CD14-positive monocyte (primary cell): ENCODE measurements at regions not wholly inside any gene's neighbourhood (a gene's known extent, or its start where the extent isn't known, plus 50 kb on each side); places are given as distances from the start of the nearest gene placed in this dataset.

Experiments used
- DNase-seq, 3 donors: peaks; one replicate each; pipeline ENCODE4 v3.0.0-alpha.2; 2011 to 2022
- H2AFZ ChIP-seq: 2 replicates; pipeline ENCODE4 v1.6.0; 2012; ENCODE audit warnings: mild to moderate bottlenecking, low read depth, low read length, inconsistent platforms; ENCODE audit not compliant: insufficient read depth, poor library complexity, severe bottlenecking
- H3K27ac ChIP-seq, 2 donors: 1 replicate in 1 of 2; 2 replicates in 1 of 2; pipeline ENCODE4 v1.5.1; 2012 to 2013; ENCODE audit warnings: low read length in 2 of 2, control low read depth in 1 of 2, inconsistent platforms in 1 of 2, low read depth in 1 of 2, mild to moderate bottlenecking in 1 of 2
- H3K27me3 ChIP-seq, 2 donors: one replicate each; pipeline versions ENCODE4 v1.6.0 to v1.6.1; 2011 to 2013; ENCODE audit warnings: low read length in 2 of 2; ENCODE audit not compliant: control insufficient read depth in 2 of 2, insufficient read depth in 2 of 2
- H3K36me3 ChIP-seq, 2 donors: replicated peaks in 1 of 2; 1 replicate in 1 of 2; 2 replicates in 1 of 2; pipeline versions ENCODE4 v1.5.1 to v1.6.1; 2012 to 2013; ENCODE audit warnings: low read length in 2 of 2, control low read depth in 1 of 2, inconsistent platforms in 1 of 2, mild to moderate bottlenecking in 1 of 2; ENCODE audit not compliant: insufficient read depth in 2 of 2, control insufficient read depth in 1 of 2
- H3K4me1 ChIP-seq, 2 donors: 1 replicate in 1 of 2; 2 replicates in 1 of 2; pipeline versions ENCODE4 v1.5.1 to v1.6.1; 2012 to 2013; ENCODE audit warnings: low read length in 2 of 2, control low read depth in 1 of 2, inconsistent platforms in 1 of 2, mild to moderate bottlenecking in 1 of 2, moderate library complexity in 1 of 2; ENCODE audit not compliant: insufficient read depth in 2 of 2, control insufficient read depth in 1 of 2
- H3K4me2 ChIP-seq: replicated peaks from 2 replicates; pipeline ENCODE3; 2012; ENCODE audit warnings: low read length, moderate library complexity, mild to moderate bottlenecking; ENCODE audit not compliant: poor library complexity, severe bottlenecking; ENCODE audit errors: extremely low read depth
- H3K4me3 ChIP-seq, 3 experiments: fragments of 200-600 bp in 1 of 3; sonication (generic) in 1 of 3; replicated peaks in 1 of 3; 1 replicate in 2 of 3; 2 replicates in 1 of 3; pipeline ENCODE4 v1.5.1; 2011 to 2013; ENCODE audit warnings: low read length in 3 of 3, mild to moderate bottlenecking in 3 of 3, control low read depth in 2 of 3, low read depth in 2 of 3, inconsistent platforms in 1 of 3, moderate library complexity in 1 of 3
- H3K79me2 ChIP-seq: 2 replicates; pipeline ENCODE4 v1.6.0; 2012; ENCODE audit warnings: mild to moderate bottlenecking, control low read depth, inconsistent platforms, low read length, moderate library complexity; ENCODE audit not compliant: insufficient read depth
- H3K9ac ChIP-seq: 2 replicates; pipeline ENCODE4 v1.6.0; 2017; ENCODE audit warnings: low read length, mild to moderate bottlenecking; ENCODE audit not compliant: insufficient read depth, poor library complexity, severe bottlenecking
- H3K9me3 ChIP-seq, 2 donors: replicated peaks in 1 of 2; 1 replicate in 1 of 2; 2 replicates in 1 of 2; pipeline versions ENCODE4 v1.5.1 to v1.6.1; 2012 to 2013; ENCODE audit warnings: low read length in 2 of 2, control low read depth in 1 of 2; ENCODE audit not compliant: control insufficient read depth in 1 of 2, insufficient read depth in 1 of 2
- H4K20me1 ChIP-seq: 2 replicates; pipeline ENCODE4 v1.6.0; 2012; ENCODE audit warnings: mild to moderate bottlenecking, low read length, control low read depth, moderate library complexity; ENCODE audit not compliant: insufficient read depth
- H3K27ac Mint-ChIP-seq, 7 donors: one replicate each; pipeline ENCODE4 v1.8.0; 2020; ENCODE audit warnings: mild to moderate bottlenecking in 7 of 7, mixed read lengths in 7 of 7, moderate library complexity in 6 of 7, inconsistent platforms in 2 of 7
- H3K27me3 Mint-ChIP-seq, 3 donors: one replicate each; pipeline ENCODE4 v1.8.0; 2021 to 2022; ENCODE audit warnings: low read depth in 3 of 3, mild to moderate bottlenecking in 3 of 3, mixed read lengths in 3 of 3, moderate library complexity in 3 of 3, inconsistent platforms in 1 of 3
- H3K36me3 Mint-ChIP-seq, 2 donors: one replicate each; pipeline ENCODE4 v1.8.0; 2020; ENCODE audit warnings: mixed read lengths in 2 of 2, inconsistent platforms in 1 of 2, mild to moderate bottlenecking in 1 of 2
- H3K4me1 Mint-ChIP-seq: one replicate; pipeline ENCODE4 v1.8.0; 2020; ENCODE audit warnings: mild to moderate bottlenecking, mixed read lengths
- H3K4me3 Mint-ChIP-seq, 2 donors: one replicate each; pipeline ENCODE4 v1.8.0; 2020; ENCODE audit warnings: mild to moderate bottlenecking in 2 of 2, mixed read lengths in 2 of 2, moderate library complexity in 1 of 2
- H3K9me3 Mint-ChIP-seq, 7 donors: one replicate each; pipeline ENCODE4 v1.8.0; 2020 to 2022; ENCODE audit warnings: mixed read lengths in 7 of 7, mild to moderate bottlenecking in 6 of 7, moderate library complexity in 6 of 7, inconsistent platforms in 2 of 7
- WGBS: methylation state at CpG from one replicate; pipeline ENCODE4 v1.1.5; 2013; ENCODE audit warnings: missing lambda C conversion rate; ENCODE audit not compliant: insufficient coverage; 5-methylcytosine and 5-hydroxymethylcytosine counted together
- intact Hi-C, 2 donors: fragments of 100-400 bp; cut with micrococcal nuclease; formaldehyde crosslinking; loops; one replicate each; pipeline versions ENCODE4 v1.15.0 to v1.15.1; 2023
- TF ChIP-seq, protein P1 (sequence below): fragments of 200-600 bp; IDR thresholded peaks from one replicate; pipeline ENCODE4 v1.8.0; 2022; ENCODE audit warnings: antibody characterized with exemption, mild to moderate bottlenecking

DNA sequence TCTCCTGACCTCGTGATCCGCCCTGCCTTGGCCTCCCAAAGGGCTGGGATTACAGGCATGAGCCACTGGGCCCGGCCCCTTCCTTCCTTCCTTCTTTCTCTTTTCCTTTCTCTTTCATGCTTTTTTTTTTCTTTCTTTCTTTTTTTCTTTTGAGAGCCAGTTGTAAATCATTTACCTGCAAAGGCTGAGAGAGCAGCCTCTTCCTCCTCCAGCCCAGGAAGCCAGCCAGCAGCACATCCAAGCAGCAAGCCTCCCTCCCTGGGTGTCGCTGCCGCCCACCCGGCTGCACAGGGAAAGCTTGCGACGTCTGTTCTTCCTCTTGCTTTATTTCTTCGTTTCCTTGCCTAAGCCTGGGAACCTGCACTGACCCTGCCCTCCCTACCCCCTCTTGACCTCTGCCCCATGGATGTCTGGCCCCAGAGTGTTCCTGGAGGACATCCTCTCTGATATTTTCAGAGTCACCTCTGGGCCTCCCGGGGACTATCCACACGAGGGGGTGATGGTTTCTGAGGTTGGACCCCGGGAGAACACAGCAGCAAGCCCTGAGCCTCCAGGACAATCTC is 62.8 kb upstream of the MYL10 start:
- Mint-ChIP-seq H3K36me3 (no peaks in the 10 kb centered on the region), H3K4me1 (peaks cover 23% of the 10 kb centered on the region), H3K4me3 (peak overlapping the region; percentile 65 to 93), H3K27ac (peak overlapping the region; percentile 29 to 84 (median 75)), H3K27me3 (peaks cover 0 to 7% (median 1%) of the 10 kb centered on the region in 3 donors), H3K9me3 (peaks cover 0 to 2% (median 0%) of the 10 kb centered on the region in 7 donors)
- H3K9me3 ChIP-seq, result no peaks in the 10 kb centered on the region
- peak in 2 of 3 donors; percentile 15 to 18 for DNase-seq
- no peaks in the 10 kb centered on the region for H3K36me3 ChIP-seq
- intact Hi-C loops, result no loop called here
- no peaks in the 10 kb centered on the region for H3K79me2 ChIP-seq
- H3K4me3 ChIP-seq, result peak overlapping the region in 1 of 3 experiments; percentile 21
- 6% methylated on average over 12 of the region's 12 CpGs for WGBS
- peak overlapping the region; percentile 73 for H2AFZ ChIP-seq
- TF ChIP-seq, protein P1, sequence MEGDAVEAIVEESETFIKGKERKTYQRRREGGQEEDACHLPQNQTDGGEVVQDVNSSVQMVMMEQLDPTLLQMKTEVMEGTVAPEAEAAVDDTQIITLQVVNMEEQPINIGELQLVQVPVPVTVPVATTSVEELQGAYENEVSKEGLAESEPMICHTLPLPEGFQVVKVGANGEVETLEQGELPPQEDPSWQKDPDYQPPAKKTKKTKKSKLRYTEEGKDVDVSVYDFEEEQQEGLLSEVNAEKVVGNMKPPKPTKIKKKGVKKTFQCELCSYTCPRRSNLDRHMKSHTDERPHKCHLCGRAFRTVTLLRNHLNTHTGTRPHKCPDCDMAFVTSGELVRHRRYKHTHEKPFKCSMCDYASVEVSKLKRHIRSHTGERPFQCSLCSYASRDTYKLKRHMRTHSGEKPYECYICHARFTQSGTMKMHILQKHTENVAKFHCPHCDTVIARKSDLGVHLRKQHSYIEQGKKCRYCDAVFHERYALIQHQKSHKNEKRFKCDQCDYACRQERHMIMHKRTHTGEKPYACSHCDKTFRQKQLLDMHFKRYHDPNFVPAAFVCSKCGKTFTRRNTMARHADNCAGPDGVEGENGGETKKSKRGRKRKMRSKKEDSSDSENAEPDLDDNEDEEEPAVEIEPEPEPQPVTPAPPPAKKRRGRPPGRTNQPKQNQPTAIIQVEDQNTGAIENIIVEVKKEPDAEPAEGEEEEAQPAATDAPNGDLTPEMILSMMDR, result no peak
- H4K20me1 ChIP-seq, result no peaks in the 10 kb centered on the region
- no peaks in the 10 kb centered on the region for H3K27me3 ChIP-seq
- H3K27ac ChIP-seq, result no peak overlapping the region
- H3K4me1 ChIP-seq, result peaks cover 17 to 23% of the 10 kb centered on the region in 2 donors
- no peak overlapping the region for H3K9ac ChIP-seq
- peak overlapping the region; percentile 32 for H3K4me2 ChIP-seq

DNA sequence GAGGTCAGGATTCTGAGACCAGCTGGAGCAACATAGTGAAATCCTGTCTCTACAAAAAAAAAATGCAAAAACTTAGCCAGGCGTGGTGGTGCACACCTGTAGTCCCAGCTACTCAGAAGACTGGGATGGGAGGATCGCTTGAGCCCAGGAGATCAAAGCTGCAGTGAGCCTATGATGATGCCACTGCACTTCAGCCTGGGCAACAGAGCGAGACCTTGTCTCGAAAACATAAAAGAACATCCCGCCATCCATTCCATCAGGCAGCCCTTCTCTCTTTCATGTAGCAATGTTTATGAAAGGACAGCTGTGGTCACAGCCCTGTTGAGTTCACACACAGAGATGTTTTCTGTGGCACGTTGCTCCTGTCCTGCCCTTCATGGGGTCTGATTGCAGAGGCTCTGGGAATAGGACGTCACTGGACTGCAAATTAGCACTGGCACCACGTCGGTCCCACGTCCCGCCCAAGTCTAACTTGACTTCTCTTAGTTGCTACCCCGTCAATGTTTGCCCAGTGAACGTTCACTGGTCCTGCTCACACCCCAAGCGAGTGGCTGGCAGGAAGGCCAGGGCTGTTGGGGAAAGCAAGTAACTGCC is 64.5 kb upstream of the MYL10 start:
- peaks cover 10 to 16% of the 10 kb centered on the region in 2 donors for H3K4me1 ChIP-seq
- TF ChIP-seq, protein P1, result no peak
- no peak for DNase-seq
- H3K4me2 ChIP-seq, result no peak overlapping the region
- Mint-ChIP-seq H3K27ac (peak overlapping the region in 3 of 7 donors; percentile 27 to 50 (median 42)), H3K27me3 (peaks cover 0 to 10% (median 6%) of the 10 kb centered on the region in 3 donors), H3K4me1 (peaks cover 17% of the 10 kb centered on the region), H3K4me3 (no peak overlapping the region), H3K36me3 (no peaks in the 10 kb centered on the region), H3K9me3 (peaks cover 0 to 2% (median 0%) of the 10 kb centered on the region in 7 donors)
- no peaks in the 10 kb centered on the region for H4K20me1 ChIP-seq
- no peaks in the 10 kb centered on the region for H3K27me3 ChIP-seq
- 91% methylated on average over 10 of the region's 14 CpGs for WGBS
- no peak overlapping the region for H2AFZ ChIP-seq
- H3K79me2 ChIP-seq, result no peaks in the 10 kb centered on the region
- H3K9me3 ChIP-seq, result no peaks in the 10 kb centered on the region
- no peak overlapping the region for H3K4me3 ChIP-seq
- no peak overlapping the region for H3K9ac ChIP-seq
- H3K27ac ChIP-seq, result no peak overlapping the region
- intact Hi-C loops, result no loop called here
- H3K36me3 ChIP-seq, result no peaks in the 10 kb centered on the region
